Stomach smooth muscle (tissue), 2 donors: ENCODE measurements at regions not wholly inside any gene's neighbourhood (a gene's known extent, or its start where the extent isn't known, plus 50 kb on each side); places are given as distances from the start of the nearest gene placed in this dataset.

Experiments
- H3K27ac ChIP-seq: one replicate; pipeline ENCODE4 v1.7.0; 2013; ENCODE audit warnings: mild to moderate bottlenecking, low read length, inconsistent platforms
- H3K27me3 ChIP-seq, 2 donors: one replicate each; pipeline ENCODE4 v1.7.0; 2013; ENCODE audit warnings: low read length in 2 of 2; ENCODE audit not compliant: insufficient read depth in 2 of 2, control insufficient read depth in 1 of 2
- H3K36me3 ChIP-seq, 2 donors: one replicate each; pipeline ENCODE4 v1.7.0; 2013; ENCODE audit warnings: low read length in 2 of 2; ENCODE audit not compliant: control insufficient read depth in 2 of 2, insufficient read depth in 2 of 2
- H3K4me1 ChIP-seq: one replicate; pipeline ENCODE4 v1.7.0; 2013; ENCODE audit warnings: low read length; ENCODE audit not compliant: control insufficient read depth, insufficient read depth
- H3K4me3 ChIP-seq, 2 donors: one replicate each; pipeline ENCODE4 v1.7.0; 2013; ENCODE audit warnings: low read length in 2 of 2
- H3K9ac ChIP-seq, 2 donors: one replicate each; pipeline ENCODE4 v1.7.0; 2013; ENCODE audit warnings: low read length in 2 of 2, mild to moderate bottlenecking in 1 of 2
- H3K9me3 ChIP-seq, 2 donors: one replicate each; pipeline ENCODE4 v1.7.0; 2013; ENCODE audit warnings: low read length in 2 of 2; ENCODE audit not compliant: control insufficient read depth in 2 of 2
- donor health status: healthy.
- donor health status: Pancreatic carcinoma.

DNA sequence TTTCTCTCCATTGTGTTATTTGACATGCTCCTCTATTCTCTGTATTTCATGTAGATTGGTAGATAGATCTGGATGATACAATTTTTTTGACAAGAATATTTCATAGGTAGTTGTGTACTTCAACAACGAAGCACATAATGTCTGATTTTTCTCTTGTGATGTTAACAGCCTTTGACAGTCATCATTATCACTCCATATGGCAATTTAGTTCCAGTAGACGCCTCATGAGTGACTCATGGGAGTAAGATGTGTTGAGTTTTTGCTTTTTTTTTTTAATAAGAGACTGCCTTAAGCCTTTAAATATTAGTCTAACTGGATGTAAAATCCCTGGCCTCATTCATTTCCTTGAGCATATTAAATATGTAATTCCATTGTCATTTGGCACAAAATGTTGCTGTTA is 123.5 kb upstream of the ZNF32 start:
- no peaks in the 10 kb centered on the region for H3K4me1 ChIP-seq
- H3K36me3 ChIP-seq: no peaks in the 10 kb centered on the region
- H3K4me3 ChIP-seq: no peak overlapping the region
- H3K27ac ChIP-seq: no peak overlapping the region
- H3K9ac ChIP-seq: no peak overlapping the region
- H3K27me3 ChIP-seq: no peaks in the 10 kb centered on the region
- H3K9me3 ChIP-seq: peaks cover 0 to 3% of the 10 kb centered on the region in 2 donors

DNA sequence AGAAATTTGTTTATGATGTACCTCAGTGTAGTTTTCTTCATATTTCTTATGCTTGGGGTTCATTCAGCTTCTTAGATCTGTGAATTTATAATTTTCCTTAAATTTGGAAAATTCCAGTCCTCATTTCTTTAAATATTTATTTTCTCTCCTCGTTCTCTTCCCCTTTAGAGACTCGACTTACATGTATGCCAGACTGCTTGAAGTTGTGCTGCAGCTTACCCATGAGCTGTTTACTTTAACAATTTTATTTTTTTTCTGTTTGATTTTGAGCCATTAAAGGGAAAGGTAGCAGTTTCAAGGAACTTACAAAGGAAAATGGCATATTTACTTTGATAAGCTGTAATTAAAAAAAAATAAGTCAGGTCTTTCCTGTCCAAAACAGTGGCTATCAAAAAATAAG is 123.0 kb upstream of the ZNF32 start:
- Histone ChIP-seq H3K27ac (no peak overlapping the region), H3K9ac (no peak overlapping the region), H3K4me1 (no peaks in the 10 kb centered on the region), H3K4me3 (no peak overlapping the region), H3K27me3 (no peaks in the 10 kb centered on the region), H3K9me3 (peaks cover 0 to 3% of the 10 kb centered on the region in 2 donors), H3K36me3 (no peaks in the 10 kb centered on the region)

DNA sequence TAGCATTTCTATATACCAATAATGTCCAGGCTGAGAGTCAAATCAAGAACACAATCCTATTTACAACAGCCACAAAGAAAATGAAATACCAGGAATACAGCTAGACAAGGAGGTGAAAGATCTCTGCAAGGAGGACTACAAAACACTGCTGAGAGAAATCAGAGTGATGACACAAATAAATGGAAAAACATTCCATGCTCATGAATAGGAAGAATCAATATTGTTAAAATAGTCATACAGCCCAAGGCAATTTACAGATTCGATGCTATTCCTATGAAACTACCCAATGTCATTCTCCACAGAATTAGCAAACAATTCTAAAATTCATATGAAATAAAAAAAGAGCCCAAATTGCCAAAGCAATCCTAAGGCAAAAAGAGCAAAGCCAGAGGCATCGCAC is 116.8 kb upstream of the ZNF32 start:
- H3K4me1 ChIP-seq: no peaks in the 10 kb centered on the region
- H3K27ac ChIP-seq: no peak overlapping the region
- peaks cover 0 to 3% of the 10 kb centered on the region in 2 donors for H3K9me3 ChIP-seq
- no peaks in the 10 kb centered on the region for H3K36me3 ChIP-seq
- no peak overlapping the region for H3K4me3 ChIP-seq
- H3K9ac ChIP-seq: no peak overlapping the region
- H3K27me3 ChIP-seq: no peaks in the 10 kb centered on the region

DNA sequence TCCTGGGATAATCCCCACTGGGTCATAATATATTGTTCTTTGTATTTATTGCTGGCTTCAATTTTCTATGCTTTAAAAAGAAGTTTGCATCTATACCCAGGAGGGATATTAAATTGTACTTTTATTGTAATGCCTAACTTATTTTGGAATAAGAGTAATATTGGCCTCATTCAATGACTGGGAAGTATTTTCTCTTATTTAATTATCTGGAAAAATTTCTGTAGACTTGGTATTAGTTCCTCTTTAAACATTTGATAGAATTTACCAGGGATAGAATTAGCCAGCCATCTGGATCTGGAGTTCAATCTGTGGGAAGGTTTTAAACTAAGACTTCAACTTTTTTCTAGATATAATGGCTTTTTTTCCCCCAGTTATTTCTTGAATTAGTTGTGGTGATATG is 115.2 kb upstream of the ZNF32 start:
- H3K36me3 ChIP-seq: no peaks in the 10 kb centered on the region
- H3K27me3 ChIP-seq: no peaks in the 10 kb centered on the region
- H3K9me3 ChIP-seq: peaks cover 0 to 2% of the 10 kb centered on the region in 2 donors
- H3K9ac ChIP-seq: no peak overlapping the region
- H3K4me3 ChIP-seq: no peak overlapping the region
- H3K27ac ChIP-seq: no peak overlapping the region
- no peaks in the 10 kb centered on the region for H3K4me1 ChIP-seq

DNA sequence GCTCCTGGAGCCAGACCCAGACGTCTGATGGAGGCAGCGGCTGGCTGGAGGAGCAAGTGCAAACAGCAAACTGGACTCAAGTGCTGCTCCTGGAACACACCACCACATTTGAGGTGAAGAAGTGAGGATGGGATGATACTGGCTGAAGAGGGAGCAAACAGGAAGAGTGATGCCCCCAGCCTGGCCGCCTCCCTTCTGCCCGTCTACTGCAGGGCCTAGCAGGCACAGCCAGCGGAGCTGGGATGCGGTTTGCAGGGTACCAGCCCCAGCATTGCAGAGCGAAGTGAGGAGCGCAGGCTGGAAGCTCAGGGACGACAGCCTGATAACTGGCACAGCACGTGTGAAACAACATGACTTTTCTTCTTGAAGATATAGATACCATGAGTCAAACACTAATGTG is 111.8 kb upstream of the ZNF32 start:
- Histone ChIP-seq H3K27me3 (no peaks in the 10 kb centered on the region), H3K27ac (no peak overlapping the region), H3K9me3 (no peaks in the 10 kb centered on the region), H3K4me3 (no peak overlapping the region), H3K36me3 (no peaks in the 10 kb centered on the region), H3K9ac (no peak overlapping the region), H3K4me1 (peaks cover 3% of the 10 kb centered on the region)

DNA sequence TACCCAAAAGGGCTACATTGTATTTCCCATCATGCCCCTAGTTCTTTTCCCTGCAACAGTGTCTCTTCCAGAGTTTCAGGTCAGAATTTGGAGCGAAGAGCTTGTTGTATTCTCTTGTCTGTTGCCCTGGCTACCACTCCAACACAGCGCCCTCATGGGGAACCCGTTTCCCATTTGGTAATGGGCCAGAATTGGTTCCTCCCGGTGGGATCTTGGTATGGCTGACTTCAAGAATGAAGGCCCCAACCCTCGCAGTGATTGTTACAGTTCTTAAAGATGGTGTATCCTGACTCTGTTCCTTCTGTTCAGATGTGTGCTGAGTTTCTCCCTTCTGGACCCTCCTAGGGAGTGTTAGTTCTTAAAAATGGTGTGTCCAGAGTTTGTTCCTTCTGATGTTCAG is 110.5 kb upstream of the ZNF32 start:
- H3K4me3 ChIP-seq: no peak overlapping the region
- no peak overlapping the region for H3K9ac ChIP-seq
- no peaks in the 10 kb centered on the region for H3K36me3 ChIP-seq
- H3K4me1 ChIP-seq: peaks cover 3% of the 10 kb centered on the region
- H3K27me3 ChIP-seq: no peaks in the 10 kb centered on the region
- no peak overlapping the region for H3K27ac ChIP-seq
- no peaks in the 10 kb centered on the region for H3K9me3 ChIP-seq

DNA sequence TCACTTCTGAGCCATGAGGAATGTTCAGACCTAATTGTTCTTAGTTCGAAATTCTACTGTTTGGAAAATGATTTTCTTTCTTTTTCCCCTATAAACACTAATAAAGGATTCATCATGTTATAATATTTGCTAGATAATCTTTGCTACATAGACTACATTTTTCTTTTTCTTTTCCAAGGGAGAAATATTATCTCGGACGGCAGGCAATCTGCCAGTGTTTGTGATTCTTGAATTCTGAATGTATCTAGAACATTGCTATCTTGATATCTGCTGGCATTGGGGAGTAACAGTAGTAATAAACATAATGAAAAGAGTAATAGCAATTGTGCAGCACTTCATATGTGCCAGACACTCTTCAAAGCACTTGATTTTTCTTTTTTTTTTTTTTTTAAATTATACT is 107.7 kb upstream of the ZNF32 start:
- Histone ChIP-seq H3K9me3 (no peaks in the 10 kb centered on the region), H3K36me3 (no peaks in the 10 kb centered on the region), H3K4me3 (no peak overlapping the region), H3K4me1 (peaks cover 3% of the 10 kb centered on the region), H3K27ac (no peak overlapping the region), H3K27me3 (no peaks in the 10 kb centered on the region), H3K9ac (no peak overlapping the region)

DNA sequence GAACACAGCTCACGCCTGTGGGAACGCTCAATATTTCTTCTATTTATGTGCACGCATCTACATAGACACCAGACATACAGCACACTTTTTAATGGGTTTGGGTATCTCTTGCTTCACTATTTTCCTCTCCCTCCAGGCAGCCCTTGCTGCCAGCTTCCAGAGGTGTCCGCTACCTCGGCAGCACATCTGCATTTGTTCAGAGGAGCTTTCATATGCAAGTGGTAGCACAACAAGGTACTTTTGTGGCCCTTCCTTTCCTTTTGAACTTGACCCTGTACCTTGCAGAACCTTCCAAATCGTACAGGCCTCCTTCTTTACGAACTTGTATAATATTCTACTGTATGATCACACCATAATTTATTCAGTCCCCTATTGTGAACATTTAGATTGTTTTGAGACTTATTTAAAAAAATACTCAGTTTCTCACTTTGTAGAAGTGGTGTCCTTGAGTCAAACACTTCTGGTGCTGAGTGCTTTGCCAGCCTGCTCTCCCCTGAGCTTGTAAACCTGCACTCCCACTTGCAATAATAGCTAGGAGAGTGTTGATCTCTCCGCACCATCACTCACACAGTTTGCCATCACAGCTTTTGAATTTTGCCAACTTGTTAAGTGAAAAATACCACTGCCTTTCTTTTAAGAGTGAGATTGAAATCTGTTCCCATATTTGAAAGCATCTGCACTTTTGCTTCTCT is 106.0 kb upstream of the ZNF32 start:
- no peaks in the 10 kb centered on the region for H3K36me3 ChIP-seq
- no peak overlapping the region for H3K9ac ChIP-seq
- H3K27me3 ChIP-seq: no peaks in the 10 kb centered on the region
- no peak overlapping the region for H3K27ac ChIP-seq
- H3K4me3 ChIP-seq: no peak overlapping the region
- peaks cover 3% of the 10 kb centered on the region for H3K4me1 ChIP-seq
- H3K9me3 ChIP-seq: no peaks in the 10 kb centered on the region

DNA sequence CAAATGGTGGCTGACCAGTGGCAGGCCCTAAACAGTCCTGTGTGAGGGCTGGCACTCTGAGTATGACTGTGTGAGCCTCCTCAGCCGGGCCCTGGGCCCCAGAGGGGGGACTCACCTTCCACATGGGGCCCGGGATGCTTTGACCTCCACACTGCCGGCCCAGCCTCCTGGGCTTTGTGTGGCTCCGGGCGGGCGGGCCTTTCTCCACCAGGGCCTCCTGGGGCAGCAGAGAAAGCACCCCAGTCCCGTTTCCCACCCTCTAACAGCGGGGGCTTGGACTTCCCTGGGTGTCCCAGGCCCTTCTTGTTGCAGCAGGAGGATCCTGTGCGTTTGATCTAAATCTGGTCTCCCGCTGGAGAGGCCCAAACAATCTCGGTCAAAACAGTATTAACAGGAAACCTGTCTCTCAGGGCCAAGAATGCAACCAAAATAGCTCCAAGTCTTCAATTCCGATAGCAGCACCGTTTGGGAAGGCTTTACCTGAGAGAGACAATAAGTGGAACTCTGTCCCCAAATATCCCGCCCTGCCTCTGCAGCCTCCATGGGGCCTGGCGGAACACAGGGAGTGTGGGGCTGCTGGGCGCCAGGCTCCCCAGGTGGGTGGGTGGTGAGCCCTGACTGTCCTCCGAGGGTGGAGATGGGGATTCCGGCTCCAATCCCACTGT is 104.8 kb upstream of the ZNF32 start:
- no peak overlapping the region for H3K4me3 ChIP-seq
- H3K9me3 ChIP-seq: no peaks in the 10 kb centered on the region
- H3K27me3 ChIP-seq: no peaks in the 10 kb centered on the region
- no peak overlapping the region for H3K27ac ChIP-seq
- no peaks in the 10 kb centered on the region for H3K36me3 ChIP-seq
- peaks cover 3% of the 10 kb centered on the region for H3K4me1 ChIP-seq
- H3K9ac ChIP-seq: no peak overlapping the region

DNA sequence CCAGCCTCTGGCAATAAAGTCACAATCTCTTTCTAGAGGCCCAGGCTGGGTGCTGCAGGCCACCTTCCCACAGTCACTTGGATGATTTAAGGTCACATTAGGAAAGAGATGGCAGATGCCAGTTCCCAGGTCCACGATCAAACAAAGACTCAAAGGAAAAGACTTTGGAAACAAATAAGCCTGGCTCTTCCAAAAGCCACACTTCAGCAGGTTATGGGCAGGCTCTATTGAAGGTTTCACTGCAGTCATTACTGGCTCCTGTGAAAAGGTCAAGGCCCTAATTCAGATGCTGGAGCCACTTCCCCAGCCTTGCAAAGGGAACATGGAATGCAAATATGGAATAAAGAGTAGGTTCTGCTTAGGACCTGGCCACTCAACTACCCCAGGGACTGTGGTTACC is 104.0 kb upstream of the ZNF32 start:
- peaks cover 3% of the 10 kb centered on the region for H3K4me1 ChIP-seq
- H3K27ac ChIP-seq: no peak overlapping the region
- no peaks in the 10 kb centered on the region for H3K36me3 ChIP-seq
- no peaks in the 10 kb centered on the region for H3K9me3 ChIP-seq
- no peak overlapping the region for H3K9ac ChIP-seq
- no peaks in the 10 kb centered on the region for H3K27me3 ChIP-seq
- no peak overlapping the region for H3K4me3 ChIP-seq

DNA sequence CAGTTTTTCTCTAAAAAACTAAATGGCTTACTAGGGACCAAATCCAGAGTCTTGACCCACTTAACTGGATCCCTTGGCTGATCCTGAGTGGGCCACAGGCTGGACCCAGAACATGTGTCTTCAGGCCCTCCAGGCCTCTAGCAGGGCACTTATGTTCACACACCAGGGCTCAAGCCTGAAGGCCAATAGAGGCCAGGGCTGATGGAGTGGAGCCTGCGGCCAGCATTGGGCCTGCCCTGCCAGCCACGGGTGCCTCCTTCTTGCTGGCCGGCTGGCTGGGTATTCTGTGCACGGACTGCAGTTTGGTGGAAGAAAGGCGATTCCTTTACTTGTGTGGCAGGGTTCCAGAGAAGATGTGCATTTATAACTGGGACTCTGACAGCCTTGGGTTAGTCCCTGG is 103.0 kb upstream of the ZNF32 start:
- no peaks in the 10 kb centered on the region for H3K9me3 ChIP-seq
- H3K4me3 ChIP-seq: no peak overlapping the region
- H3K36me3 ChIP-seq: no peaks in the 10 kb centered on the region
- H3K27me3 ChIP-seq: no peaks in the 10 kb centered on the region
- no peak overlapping the region for H3K9ac ChIP-seq
- H3K4me1 ChIP-seq: peaks cover 3% of the 10 kb centered on the region
- H3K27ac ChIP-seq: no peak overlapping the region
